ENCODE measurements at regions not wholly inside any gene's neighbourhood (a gene's known extent, or its start where the extent isn't known, plus 50 kb on each side); places are given as distances from the start of the nearest gene placed in this dataset.
"Not testable (repeated sequence)": the region's sequence is repeated elsewhere in the genome, so short reads cannot be mapped to it uniquely, and the experiment has no call there.

DNA sequence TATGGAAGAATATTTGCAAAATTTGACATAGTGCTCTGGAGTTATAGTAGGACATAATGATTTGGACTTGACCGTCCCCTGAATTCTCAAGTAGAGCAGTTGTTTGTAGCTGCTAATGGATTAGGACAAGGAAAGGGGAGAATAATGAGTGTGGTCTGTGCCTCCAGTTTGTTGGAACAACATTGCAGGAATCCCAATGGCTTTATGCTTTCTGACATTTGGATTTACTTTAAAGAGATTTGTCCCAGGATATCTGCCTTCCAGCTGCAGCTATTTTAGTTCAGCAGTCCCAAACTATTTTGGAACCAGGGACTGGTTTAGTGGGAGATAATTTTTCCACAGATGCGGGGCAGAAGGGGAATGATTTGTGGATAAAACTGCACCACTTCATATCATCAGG lies 648.2 kb downstream of the SLCO4C1 start:
- no peak for DNase-seq (ENCODE audit: low spot score)

DNA sequence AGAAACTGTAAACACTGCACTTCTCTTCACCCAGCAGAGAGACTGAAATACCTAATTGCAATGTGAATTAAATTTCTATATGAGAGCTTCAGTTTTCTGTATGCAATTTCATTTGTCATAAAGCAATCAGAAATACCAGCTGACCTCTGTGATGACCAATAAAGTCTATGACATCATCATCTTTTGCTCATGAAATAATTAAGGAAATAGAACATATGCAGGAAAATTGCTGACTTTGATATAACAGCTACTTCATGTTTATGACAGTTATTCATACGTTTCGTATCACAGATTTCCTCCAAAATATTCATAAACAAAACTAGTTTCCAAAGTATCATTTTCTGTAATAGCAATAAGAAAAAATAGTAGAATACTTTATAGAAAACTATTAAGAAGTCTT lies 652.3 kb downstream of the SLCO4C1 start:
- no peak for DNase-seq (ENCODE audit: low spot score)

GRCh38 chr5:101637599-101637998 lies 658.5 kb downstream of the SLCO4C1 start:
- no peak for DNase-seq (ENCODE audit: low spot score)

GRCh38 chr5:101627770-101628169 lies 668.3 kb downstream of the SLCO4C1 start:
- not testable (repeated sequence) for DNase-seq (ENCODE audit: low spot score)

GRCh38 chr5:101626572-101626971 lies 669.5 kb downstream of the SLCO4C1 start:
- no peak for DNase-seq (ENCODE audit: low spot score)

DNA sequence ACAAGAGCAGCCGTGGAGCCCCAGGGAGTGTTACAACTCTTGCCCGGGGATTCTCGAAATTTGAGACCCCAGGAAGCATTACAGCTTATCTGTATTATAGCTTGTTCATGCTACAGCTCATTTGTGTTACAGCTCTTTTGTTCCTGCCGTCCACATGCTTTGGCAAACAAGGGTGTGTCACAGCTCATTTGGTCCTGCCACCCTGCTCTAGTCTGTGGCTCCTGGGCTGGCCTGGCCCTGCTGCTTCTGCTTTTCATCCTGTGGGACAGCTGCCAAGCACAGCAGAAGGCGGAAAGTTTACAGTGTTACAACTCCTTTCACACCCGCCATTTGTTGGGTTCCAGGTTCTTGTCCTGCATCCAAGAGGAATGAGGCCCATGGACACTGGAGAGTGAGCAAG lies 685.0 kb downstream of the SLCO4C1 start:
- DNase-seq (ENCODE audit: low spot score), result no peak

DNA sequence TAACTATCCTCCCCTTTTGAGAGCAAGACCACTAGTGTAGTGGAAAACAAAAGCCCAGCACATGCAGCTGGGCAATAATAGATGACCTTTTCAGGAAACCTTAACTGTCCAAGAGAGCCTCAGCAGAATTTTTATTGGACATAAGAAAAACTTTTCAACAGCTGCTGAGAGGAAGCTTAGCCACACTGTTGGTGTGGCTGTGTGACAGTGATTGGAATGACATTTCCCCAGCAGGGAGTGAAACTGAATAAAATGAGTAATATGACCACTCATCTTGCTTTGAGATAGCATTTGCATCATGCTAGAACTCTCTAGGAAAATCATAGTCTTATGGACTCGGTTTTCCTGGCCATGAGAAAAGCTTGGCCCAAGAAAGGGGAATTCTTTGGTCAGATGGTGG lies 687.8 kb downstream of the SLCO4C1 start:
- no peak for DNase-seq (ENCODE audit: low spot score)

DNA sequence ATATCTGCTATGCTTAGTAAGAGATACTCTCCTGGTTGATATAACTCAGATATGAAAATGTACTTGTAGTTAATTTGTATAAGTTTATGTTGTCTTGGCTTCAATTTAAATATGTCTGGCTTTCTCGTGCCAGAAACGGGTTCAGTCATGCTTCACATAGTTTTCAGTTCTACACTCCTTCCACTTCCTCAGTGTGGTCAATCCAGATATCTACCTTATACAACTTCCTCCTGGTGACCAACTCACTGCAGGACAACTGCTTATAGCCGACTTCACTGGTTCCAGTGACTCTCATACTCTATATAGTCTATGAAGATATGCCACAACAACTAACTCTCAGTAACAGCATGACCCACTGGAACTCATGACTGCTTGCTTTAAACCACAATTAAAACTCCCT lies 690.4 kb downstream of the SLCO4C1 start:
- no peak for DNase-seq (ENCODE audit: low spot score)

DNA sequence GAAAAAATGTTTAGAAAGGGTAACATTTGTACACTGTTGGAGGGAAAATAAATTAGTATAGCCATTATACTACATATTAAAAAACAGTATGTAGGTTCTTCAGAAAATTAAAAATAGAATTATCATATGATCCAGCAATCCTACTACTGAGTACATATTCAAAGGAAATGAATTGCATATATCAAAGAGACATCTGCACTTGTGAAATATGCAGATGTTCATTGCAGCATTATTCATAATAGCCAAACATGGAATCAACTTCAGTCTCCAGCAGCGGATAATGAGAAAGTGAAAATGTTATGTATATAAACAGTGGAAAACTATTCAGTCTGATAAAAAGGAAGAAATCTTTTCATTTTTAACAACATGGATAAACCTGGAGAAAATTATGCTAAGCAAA lies 695.5 kb downstream of the SLCO4C1 start:
- DNase-seq (ENCODE audit: low spot score), result no peak

- DNase-seq (ENCODE audit: low spot score), result no peak
These were observed 687.3 kb upstream of the ST8SIA4 start for GRCh38 chr5:101590384-101590783.

DNA sequence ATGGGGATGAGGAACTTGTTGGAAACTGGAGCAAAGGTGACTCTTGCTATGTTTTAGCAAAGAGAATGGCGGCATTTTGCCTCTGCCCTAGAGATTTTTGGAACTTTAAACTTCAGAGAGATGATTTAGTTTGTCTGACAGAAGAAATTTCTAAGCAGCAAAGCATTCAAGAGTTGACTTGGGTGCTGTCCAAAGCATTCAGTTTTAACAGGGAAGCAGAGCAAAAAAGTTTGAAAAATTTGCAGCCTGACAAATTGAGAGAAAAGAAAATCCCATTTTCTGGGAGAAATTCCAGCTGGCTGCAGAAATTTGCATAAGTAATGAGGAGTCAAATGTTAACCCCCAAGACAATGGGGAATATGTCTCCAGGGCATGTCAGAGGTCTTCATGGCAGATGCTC lies 682.3 kb upstream of the ST8SIA4 start:
- no peak for DNase-seq (ENCODE audit: low spot score)

DNA sequence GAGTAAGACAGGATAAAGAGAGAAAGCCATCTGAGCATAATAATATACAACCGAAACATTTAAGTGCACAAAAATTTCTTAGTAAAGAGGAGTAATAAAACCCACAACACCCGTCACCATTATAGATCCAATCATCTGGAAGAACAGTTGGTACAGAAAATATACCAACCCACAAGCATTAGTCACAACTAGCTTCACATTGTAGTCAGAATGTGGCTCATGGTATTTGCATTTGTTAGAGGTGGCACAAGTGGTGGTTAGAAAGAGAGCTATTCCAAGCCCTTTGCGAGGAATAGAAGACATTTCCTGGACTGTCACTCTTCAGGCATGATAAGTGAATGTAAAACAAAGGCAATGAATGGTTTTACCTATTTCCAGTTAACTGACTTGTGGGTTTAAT lies 677.5 kb upstream of the ST8SIA4 start:
- DNase-seq (ENCODE audit: low spot score), result no peak

DNA sequence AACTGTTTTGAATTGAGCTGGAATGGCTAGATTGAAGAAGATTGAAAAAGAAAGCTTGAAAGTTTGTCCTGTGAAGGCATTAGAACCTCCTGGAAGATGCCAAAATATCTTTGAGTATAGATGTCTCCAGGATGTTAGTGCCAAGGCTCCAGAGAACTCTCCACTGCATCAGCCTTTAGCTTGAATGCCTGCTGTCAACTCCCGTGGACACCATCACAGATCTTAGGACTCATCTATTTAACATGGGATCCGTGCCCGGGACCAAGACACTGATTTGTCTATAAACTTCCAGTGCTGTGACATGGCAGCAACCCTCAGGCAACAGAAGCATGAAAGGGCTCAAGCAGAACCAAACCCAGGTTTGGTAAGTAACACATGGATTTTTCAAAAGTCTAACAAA lies 670.9 kb upstream of the ST8SIA4 start:
- no peak for DNase-seq (ENCODE audit: low spot score)

DNA sequence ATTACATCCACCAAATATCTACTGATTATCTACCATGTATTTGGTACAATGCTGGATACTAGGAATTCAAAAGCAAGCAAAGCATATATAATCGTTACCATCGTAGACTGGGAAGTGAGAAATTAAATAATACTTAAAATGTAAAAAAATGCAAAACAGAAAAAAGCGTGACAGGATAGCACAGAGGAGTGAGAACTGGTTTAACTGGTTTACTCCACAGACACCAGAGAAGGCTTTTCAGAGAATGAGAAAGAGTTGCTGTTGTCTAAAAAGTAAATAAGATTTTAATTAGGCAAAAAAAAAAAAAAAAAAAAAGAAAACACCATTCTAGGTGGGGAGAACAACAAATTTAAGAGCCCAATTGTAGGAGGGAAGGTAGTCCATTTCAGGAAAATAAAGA lies 657.9 kb upstream of the ST8SIA4 start:
- DNase-seq (ENCODE audit: low spot score), result no peak

DNA sequence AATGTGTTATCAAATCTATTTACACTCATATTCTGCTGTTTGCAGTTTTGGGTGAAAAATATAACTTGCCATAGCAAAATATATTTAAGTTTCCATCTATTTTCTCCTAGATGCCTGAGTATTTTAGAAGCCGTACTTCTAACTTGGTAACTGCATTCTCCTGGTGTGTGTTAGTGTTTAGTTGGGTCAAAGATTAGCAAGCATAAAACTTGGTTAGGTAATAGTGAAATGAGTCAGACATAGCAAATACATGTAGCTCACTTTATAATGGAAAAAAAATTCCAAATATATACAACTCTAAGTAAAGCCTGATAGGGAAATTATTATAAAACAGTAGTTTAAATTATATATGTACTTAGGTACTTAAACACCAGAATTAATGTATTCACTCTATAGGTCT lies 640.7 kb upstream of the ST8SIA4 start:
- DNase-seq (ENCODE audit: low spot score), result no peak

DNA sequence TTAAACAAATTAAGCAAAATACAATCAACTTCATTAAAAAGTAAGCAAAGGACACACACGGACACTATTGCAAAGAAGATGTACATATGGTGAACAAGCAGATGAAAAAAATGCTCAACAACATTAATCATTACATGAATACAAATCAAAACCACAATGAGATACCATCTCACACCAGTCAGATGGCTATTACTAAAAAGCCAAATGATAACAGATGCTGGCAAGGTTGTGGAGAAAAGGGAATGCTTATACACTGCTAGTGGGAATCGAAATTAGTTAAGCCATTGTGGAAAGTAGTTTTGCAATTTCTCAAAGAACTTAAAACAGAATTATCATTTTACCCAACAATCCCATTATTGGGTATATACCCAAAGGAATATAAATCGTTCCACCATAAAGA lies 636.2 kb upstream of the ST8SIA4 start:
- DNase-seq (ENCODE audit: low spot score), result no peak

- DNase-seq (ENCODE audit: low spot score), result no peak
These were observed 632.5 kb upstream of the ST8SIA4 start for GRCh38 chr5:101535626-101536025.

- DNase-seq (ENCODE audit: low spot score), result no peak
These were observed 631.5 kb upstream of the ST8SIA4 start for GRCh38 chr5:101534491-101535110.

DNA sequence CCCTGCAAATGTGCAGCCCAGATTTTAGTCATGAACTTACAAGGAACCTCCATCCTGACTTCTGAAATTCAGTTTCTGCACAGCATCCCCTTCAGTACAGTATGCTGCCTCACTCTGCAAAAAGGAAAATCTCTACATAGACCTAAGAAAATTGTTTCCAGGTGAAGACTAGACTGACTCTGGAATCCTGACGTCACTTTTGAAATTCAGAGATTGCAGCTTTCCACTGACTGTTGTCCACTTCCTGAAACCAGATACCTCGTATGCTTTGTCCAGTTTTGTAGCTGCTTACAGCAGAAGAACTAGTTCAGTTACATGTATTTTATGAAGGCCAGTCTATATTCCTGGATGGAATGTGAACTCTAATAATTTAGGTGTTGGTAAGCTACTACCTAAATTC lies 629.3 kb upstream of the ST8SIA4 start:
- no peak for DNase-seq (ENCODE audit: low spot score)

DNA sequence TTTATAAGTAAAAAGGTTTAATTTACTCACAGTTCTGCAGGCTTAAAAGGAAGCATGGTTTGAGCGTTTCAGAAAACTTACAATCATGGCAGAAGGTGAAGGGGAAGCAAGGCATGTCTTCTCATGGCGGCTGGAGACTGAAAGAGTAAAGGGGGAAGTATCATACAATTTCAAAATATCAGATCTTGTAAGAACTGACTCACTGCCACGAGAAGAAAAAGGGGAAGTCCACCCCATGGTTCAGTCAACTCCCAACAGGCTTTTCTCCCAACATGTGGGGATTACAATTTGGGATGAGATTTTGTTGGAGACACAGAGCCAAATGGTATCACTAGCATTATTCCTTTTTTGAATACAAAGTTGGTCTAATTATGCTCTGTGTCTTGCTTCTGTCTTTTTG lies 627.9 kb upstream of the ST8SIA4 start:
- no peak for DNase-seq (ENCODE audit: low spot score)

DNA sequence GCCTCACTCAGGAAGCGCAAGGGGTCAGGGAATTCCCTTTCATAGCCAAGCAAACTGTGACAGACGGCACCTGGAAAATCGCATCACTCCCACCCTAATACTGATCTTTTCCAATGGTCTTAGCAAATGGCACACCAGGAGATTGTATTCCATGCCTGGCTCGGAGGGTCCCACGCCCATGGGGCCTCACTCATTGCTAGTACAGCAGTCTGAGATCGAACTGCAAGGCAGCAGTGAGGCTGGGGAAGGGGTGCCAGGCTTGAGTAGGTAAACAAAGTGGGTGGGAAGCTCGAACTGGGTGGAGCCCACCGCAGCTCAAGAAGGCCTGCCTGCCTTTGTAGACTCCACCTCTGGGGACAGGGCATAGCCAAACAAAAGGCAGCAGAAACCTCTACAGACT lies 626.0 kb upstream of the ST8SIA4 start:
- not testable (repeated sequence) for DNase-seq (ENCODE audit: low spot score)

GRCh38 chr5:101520417-101520816 lies 617.3 kb upstream of the ST8SIA4 start:
- no peak for DNase-seq (ENCODE audit: low spot score)

DNA sequence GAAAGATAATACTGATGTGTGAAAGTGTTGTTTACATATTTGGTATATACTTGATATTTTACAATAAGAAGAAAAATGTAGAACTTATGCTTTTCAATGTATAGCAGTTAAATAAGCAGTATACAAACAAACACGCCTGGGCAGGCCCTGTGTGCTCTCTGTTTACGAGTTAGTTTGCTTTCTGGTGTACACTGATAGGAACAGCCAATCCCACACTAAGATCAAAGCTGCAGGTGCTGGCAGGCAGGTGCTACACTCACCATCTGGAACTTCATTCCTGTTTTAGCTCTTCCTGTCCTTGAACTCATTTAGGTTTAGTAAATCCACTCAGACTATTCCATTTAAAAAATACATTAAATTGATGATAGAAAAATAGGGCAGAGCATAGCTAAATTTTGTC lies 614.7 kb upstream of the ST8SIA4 start:
- no peak for DNase-seq (ENCODE audit: low spot score)

DNA sequence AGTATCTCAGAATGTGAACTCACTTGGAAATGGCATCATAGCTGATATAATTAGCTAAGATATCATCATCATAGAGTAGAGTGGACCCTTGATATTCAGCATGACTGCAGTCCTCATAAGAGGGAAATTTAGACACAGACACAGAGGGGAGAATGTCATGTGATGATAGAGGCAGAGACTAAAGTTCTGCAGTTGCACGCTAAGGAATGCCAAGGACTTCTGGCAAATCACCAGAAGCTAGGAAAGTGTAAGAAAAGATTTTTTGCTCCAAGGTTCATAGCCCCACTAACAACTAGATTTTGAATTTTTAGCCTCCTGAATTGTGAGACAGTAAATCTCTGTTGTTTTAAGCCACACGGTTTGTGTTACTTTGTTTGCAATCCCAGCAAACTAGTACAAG lies 612.6 kb upstream of the ST8SIA4 start:
- no peak for DNase-seq (ENCODE audit: low spot score)

Measured in COLO829 (cell line).